Fibroblast of mammary gland (primary cell): ENCODE measurements at regions not wholly inside any gene's neighbourhood (a gene's known extent, or its start where the extent isn't known, plus 50 kb on each side); places are given as distances from the start of the nearest gene placed in this dataset.

Source experiments
- DNase-seq: peaks from one replicate; pipeline ENCODE4 v3.0.0-alpha.2; 2010; ENCODE audit warnings: low read depth
- H3K4me3 ChIP-seq: 2 replicates; pipeline ENCODE4 v1.5.1; 2011; ENCODE audit warnings: low read depth, mild to moderate bottlenecking, low read length, moderate library complexity; ENCODE audit not compliant: control insufficient read depth
- CTCF ChIP-seq: conservative IDR thresholded peaks from 2 replicates; pipeline ENCODE4 v1.5.1; 2011; ENCODE audit warnings: low read depth, low read length, inconsistent platforms; ENCODE audit not compliant: control insufficient read depth, insufficient read depth

- no peak overlapping the region for H3K4me3 ChIP-seq
- DNase-seq = no peak
Observed at GRCh38 chr1:170284512-170284911, 138.8 kb downstream of the NTMT2 start.

GRCh38 chr1:170284951-170285350 lies 139.2 kb downstream of the NTMT2 start:
- no peak for TF ChIP-seq CTCF
- no peak overlapping the region for H3K4me3 ChIP-seq
- no peak for DNase-seq

More at GRCh38 chr1:170284512-170284911, 138.8 kb downstream of the NTMT2 start:
- no peak for TF ChIP-seq CTCF

GRCh38 chr1:170288155-170288554 lies 142.4 kb downstream of the NTMT2 start:
- no peak for DNase-seq
- H3K4me3 ChIP-seq = no peak overlapping the region
- TF ChIP-seq CTCF = no peak

GRCh38 chr1:170290276-170290675 lies 144.5 kb downstream of the NTMT2 start:
- peak; percentile 44 for DNase-seq
- H3K4me3 ChIP-seq = no peak overlapping the region
- TF ChIP-seq CTCF = no peak

GRCh38 chr1:170290991-170291390 lies 145.2 kb downstream of the NTMT2 start:
- no peak for TF ChIP-seq CTCF
- no peak overlapping the region for H3K4me3 ChIP-seq
- peak; percentile 70 for DNase-seq

GRCh38 chr1:170291516-170291915 lies 145.8 kb downstream of the NTMT2 start:
- no peak for DNase-seq
- TF ChIP-seq CTCF = no peak
- no peak overlapping the region for H3K4me3 ChIP-seq

GRCh38 chr1:170296211-170296610 lies 150.5 kb downstream of the NTMT2 start:
- TF ChIP-seq CTCF = no peak
- H3K4me3 ChIP-seq = no peak overlapping the region
- DNase-seq = no peak
